ENCODE measurements at regions not wholly inside any gene's neighbourhood (a gene's known extent, or its start where the extent isn't known, plus 50 kb on each side); places are given as distances from the start of the nearest gene placed in this dataset.

- TF ChIP-seq CTCF (IDR thresholded peaks at IDR 0.05): no peak
- no peak for TF ChIP-seq POLR2A (IDR thresholded peaks at IDR 0.05)
Observed at GRCh38 chr3:151962352-151962751, 88.9 kb downstream of the SUCNR1 start.

Data from esophagus squamous epithelium (tissue), 4 donors.